Heart right ventricle (tissue), 16 donors: ENCODE measurements at regions not wholly inside any gene's neighbourhood (a gene's known extent, or its start where the extent isn't known, plus 50 kb on each side); places are given as distances from the start of the nearest gene placed in this dataset.
"Not testable (repeated sequence)": the region's sequence is repeated elsewhere in the genome, so short reads cannot be mapped to it uniquely, and the experiment has no call there.

Source experiments
- ATAC-seq, 8 donors: fragments of 200-7000 bp; cut with Tn5 transposase; one replicate each; pipeline ENCODE4 v1.9.1; 2020; ENCODE audit warnings: mild to moderate bottlenecking in 8 of 8, moderate library complexity in 8 of 8, moderate number of reproducible peaks in 1 of 8
- DNase-seq, 2 donors: peaks; one replicate each; pipeline ENCODE4 v3.0.0-alpha.2; 2020
- H3K27ac ChIP-seq, 10 donors: fragments of 200-600 bp; sonication (generic) in 2 of 10; one replicate each; pipeline versions ENCODE4 v1.5.0 to v1.8.0; 2020 to 2022; ENCODE audit warnings: mild to moderate bottlenecking in 3 of 10
- H3K27me3 ChIP-seq, 7 donors: fragments of 200-600 bp; one replicate each; pipeline ENCODE4 v1.8.0; 2021 to 2022; ENCODE audit warnings: mild to moderate bottlenecking in 2 of 7
- H3K36me3 ChIP-seq, 9 donors: fragments of 200-600 bp; sonication (generic) in 1 of 9; one replicate each; pipeline versions ENCODE4 v1.5.0 to v1.8.0; 2020 to 2022; ENCODE audit warnings: mild to moderate bottlenecking in 2 of 9
- H3K4me1 ChIP-seq, 9 donors: fragments of 200-600 bp; sonication (generic) in 1 of 9; one replicate each; pipeline versions ENCODE4 v1.5.0 to v1.8.0; 2020 to 2022; ENCODE audit warnings: mild to moderate bottlenecking in 4 of 9
- H3K4me3 ChIP-seq, 10 donors: fragments of 200-600 bp; sonication (generic) in 2 of 10; one replicate each; pipeline versions ENCODE4 v1.5.0 to v1.8.0; 2020 to 2022; ENCODE audit warnings: mild to moderate bottlenecking in 7 of 10, moderate library complexity in 2 of 10
- H3K9me3 ChIP-seq, 11 donors: fragments of 200-600 bp in 10 of 11; sonication (generic) in 2 of 11; one replicate each; pipeline versions ENCODE4 v1.5.0 to v1.8.0; 2013 to 2022; ENCODE audit warnings: mild to moderate bottlenecking in 2 of 11, control low read depth in 1 of 11, moderate library complexity in 1 of 11
- CTCF ChIP-seq, 9 donors: fragments of 200-600 bp; sonication (generic) in 2 of 9; IDR thresholded peaks; one replicate each; pipeline versions ENCODE4 v1.5.0 to v1.8.0; 2021 to 2022; ENCODE audit warnings: antibody characterized with exemption in 9 of 9, mild to moderate bottlenecking in 5 of 9, moderate library complexity in 1 of 9
- WGBS, 2 donors: extraction: QIAGEN DNeasy Blood & Tissue Kit; methylation state at CpG; one replicate each; pipeline ENCODE4 v1.1.7; 2013; ENCODE audit warnings: inconsistent platforms in 1 of 2; 5-methylcytosine and 5-hydroxymethylcytosine counted together
- intact Hi-C, 10 donors: fragments of 100-400 bp; cut with DNase I; formaldehyde crosslinking; loops; one replicate each; pipeline versions ENCODE4 v1.11.1 to v1.14.2; 2022
- donor health status: Arrhythmogenic right ventricular cardiomyopathy.
- donor health status: ischemic (EF 13 %, LVEDD 7.1; RV severe dilation, severe dysfunction).
- donor health status: healthy with polysubstance abuse.
- donor health status: DM: no; HTN: yes; CAD: no.
- donor health status: DM: no; HTN: no; CAD: no.
- donor health status: ischemic (EF 25% LVEDD 6.9; RV normal size, moderate dysfunction).
- donor health status: ischemic (EF 25% LVEDD 5.7; RV mildly dilated, moderate dysfunction).
- donor health status: healthy.
- donor health status: DM: yes; HTN: yes; CAD: no.
- donor health status: Ischemic cardiomyopathy.
- donor health status: ischemic (EF 35%, LVEDD 5.7; RV mildly dilated, moderate dysfunction).
- donor health status: nonischemic (EF 11% LVEDD 7.7; RV severe dilation, severe dysfunction).
- donor health status: DM: yes; HTN: yes; CAD: no.
- donor health status: PGD.
- donor health status: ischemic (EF 29% LVEDD 5.4; RV normal size, mild dysfunction).
- donor health status: nonischemic (EF 23%, LVEDD 6.1; RV moderate dilation, normal function).

GRCh38 chr1:18578271-18578670, 52.4 kb upstream of the PAX7 start:
- Histone ChIP-seq H3K4me3 (no peak overlapping the region), H3K27me3 (peaks cover 0 to 50% (median 40%) of the 10 kb centered on the region in 7 donors), H3K27ac (no peak overlapping the region), H3K4me1 (peaks cover 0 to 7% (median 0%) of the 10 kb centered on the region in 9 donors), H3K36me3 (no peaks in the 10 kb centered on the region), H3K9me3 (no peaks in the 10 kb centered on the region)
- 63 to 68% methylated on average over 6 of the region's 6 CpGs for WGBS, 2 donors
- no peak for TF ChIP-seq CTCF (IDR thresholded peaks at IDR 0.05)
- intact Hi-C loops, result loop anchor here in 4 of 10 donors (5.0 to 10.0 kb wide), 4 partner anchors 283 to 1083 kb away; no protein-coding TSS in a partner anchor
- ATAC-seq (no peak), DNase-seq (no peak)

- DNase-seq, H3K4me3 ChIP-seq, H3K36me3 ChIP-seq, ATAC-seq, H3K9me3 ChIP-seq, H3K27ac ChIP-seq: not testable (repeated sequence)
- H3K4me1 ChIP-seq, result peaks cover 0 to 15% (median 0%) of the 10 kb centered on the region in 9 donors
- H3K27me3 ChIP-seq, result peaks cover 0 to 40% (median 30%) of the 10 kb centered on the region in 7 donors
- 65 to 76% methylated on average over 7 of the region's 7 CpGs for WGBS, 2 donors
- intact Hi-C loops, result loop anchor here in 4 of 10 donors (5.0 to 10.0 kb wide), 4 partner anchors 284 to 1084 kb away; no protein-coding TSS in a partner anchor
These were observed 51.4 kb upstream of the PAX7 start for GRCh38 chr1:18579267-18579666.

GRCh38 chr1:18580047-18580446, 50.6 kb upstream of the PAX7 start:
- H3K9me3 ChIP-seq, result no peaks in the 10 kb centered on the region
- TF ChIP-seq CTCF (IDR thresholded peaks at IDR 0.05), result no peak
- H3K4me1 ChIP-seq, result peaks cover 0 to 15% (median 0%) of the 10 kb centered on the region in 9 donors
- no peak overlapping the region for H3K27ac ChIP-seq
- no peak overlapping the region for H3K4me3 ChIP-seq
- H3K36me3 ChIP-seq, result no peaks in the 10 kb centered on the region
- intact Hi-C loops, result loop anchor here in 6 of 10 donors (5.0 to 10.0 kb wide), 4 partner anchors 908 to 1085 kb away; no protein-coding TSS in a partner anchor
- peaks cover 0 to 34% (median 24%) of the 10 kb centered on the region in 7 donors for H3K27me3 ChIP-seq
- 78 to 84% methylated on average over 7 of the region's 7 CpGs for WGBS, 2 donors
- DNase-seq (no peak), ATAC-seq (no peak)

- no peak overlapping the region for H3K27ac ChIP-seq
- no peak overlapping the region for H3K4me3 ChIP-seq
- peaks cover 0 to 15% (median 0%) of the 10 kb centered on the region in 9 donors for H3K4me1 ChIP-seq
- H3K9me3 ChIP-seq, result no peaks in the 10 kb centered on the region
- intact Hi-C loops, result loop anchor here in 6 of 10 donors (5.0 to 10.0 kb wide), 4 partner anchors 909 to 1086 kb away; no protein-coding TSS in a partner anchor
- peaks cover 0 to 27% (median 19%) of the 10 kb centered on the region in 7 donors for H3K27me3 ChIP-seq
- DNase-seq (no peak), ATAC-seq (no peak)
- no peak for TF ChIP-seq CTCF (IDR thresholded peaks at IDR 0.05)
- 60 to 68% methylated on average over 13 of the region's 13 CpGs for WGBS, 2 donors
- no peaks in the 10 kb centered on the region for H3K36me3 ChIP-seq
These were observed 49.8 kb upstream of the PAX7 start for GRCh38 chr1:18580691-18581419.
